ENCODE measurements at regions not wholly inside any gene's neighbourhood (a gene's known extent, or its start where the extent isn't known, plus 50 kb on each side); places are given as distances from the start of the nearest gene placed in this dataset.

DNA sequence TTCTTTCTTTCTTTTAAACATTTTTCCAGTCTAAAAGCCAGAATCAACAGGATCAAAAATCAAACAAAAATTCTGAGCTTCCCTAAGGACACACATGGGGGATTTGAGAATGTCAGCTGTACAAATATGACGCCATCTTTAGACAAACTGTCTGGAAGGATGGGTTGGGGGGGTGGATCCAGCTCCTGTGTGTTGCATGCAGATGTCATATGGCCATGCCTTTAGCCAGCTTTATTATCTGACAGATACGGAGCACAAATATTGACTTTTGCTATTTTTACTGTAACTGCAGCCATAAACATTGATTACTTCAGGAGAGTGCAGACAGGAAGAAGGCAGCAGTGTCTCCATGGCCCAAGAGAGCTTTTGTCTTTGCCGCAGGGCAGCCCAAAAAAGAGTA, 279.4 kb upstream of the ELAC2 start:
- no peak for FAIRE-seq

DNA sequence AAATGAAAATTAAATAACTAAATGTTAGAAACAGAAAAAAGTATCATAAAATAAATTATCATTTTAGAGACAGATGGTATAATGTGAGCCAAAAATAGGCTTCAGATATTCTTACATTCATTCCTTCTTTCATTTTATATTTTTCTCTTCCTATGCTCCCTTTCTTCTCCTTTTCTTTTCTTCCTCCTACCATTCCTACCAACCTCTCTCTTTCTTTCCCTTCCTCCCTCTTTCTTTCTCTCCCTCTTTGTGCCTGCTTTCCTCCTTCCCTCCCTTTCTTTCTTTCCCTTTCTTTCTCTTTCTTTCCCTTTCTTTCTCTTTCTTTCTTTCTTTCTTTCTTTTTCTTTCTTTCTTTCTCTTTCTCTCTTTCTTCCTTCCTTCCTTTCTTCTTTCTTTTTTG, 275.6 kb upstream of the ELAC2 start:
- FAIRE-seq = no peak

DNA sequence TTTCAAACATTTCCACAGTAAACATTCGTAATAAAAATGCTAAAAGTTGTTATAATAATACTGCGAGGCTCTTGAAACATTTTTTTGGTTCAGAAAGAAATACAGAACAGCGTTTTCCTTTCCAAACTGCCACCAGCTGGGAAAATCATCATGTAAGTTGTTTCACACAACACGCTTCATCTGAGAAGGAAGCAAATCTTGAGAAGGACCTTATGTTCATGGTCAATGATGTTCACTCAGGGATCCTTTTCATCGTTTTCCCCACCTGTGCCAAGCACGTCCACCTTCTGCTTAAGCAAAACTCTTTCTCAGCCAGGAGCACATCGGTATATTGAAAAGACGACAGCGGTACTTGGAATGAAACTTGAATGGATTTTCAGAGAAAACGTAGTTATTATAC, 274.5 kb upstream of the ELAC2 start:
- no peak for FAIRE-seq

DNA sequence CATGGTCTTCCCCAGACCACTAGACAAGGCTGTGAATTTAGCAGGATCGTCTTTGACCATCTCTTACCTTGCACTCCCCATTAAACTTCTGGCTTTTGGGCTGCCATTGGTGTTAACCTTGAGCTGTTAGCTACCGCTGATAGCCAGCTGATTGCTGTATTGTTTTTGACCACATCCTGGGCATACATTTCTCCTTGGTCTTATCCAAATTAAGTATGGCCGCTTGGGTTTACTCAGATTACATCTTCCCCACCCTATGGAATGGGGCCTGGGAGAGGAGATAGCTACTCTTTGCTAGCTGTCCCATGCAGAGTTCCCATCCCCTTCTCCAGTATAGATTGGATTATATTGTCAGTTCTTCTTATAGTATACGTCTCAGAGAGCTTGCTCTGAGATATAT, 270.4 kb upstream of the ELAC2 start:
- FAIRE-seq = no peak

DNA sequence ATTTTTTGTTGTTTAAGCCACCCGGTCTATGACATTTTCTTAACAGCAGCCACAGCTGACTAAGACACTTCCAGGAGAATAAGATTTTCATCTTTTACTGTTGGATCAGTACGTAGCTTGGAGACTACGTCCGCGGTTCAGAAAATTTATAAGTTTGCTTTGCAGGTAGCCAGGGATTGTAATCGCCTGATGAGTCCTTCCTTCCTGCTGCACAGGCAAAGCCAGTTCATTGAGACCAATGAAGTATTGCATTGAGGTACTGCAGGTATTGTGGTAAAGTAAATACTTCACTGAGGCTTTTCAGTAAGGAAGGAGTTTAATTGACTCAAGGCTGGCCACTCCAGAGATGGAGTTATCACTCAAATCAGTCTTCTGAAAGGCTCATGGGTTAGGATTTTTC, 269.4 kb upstream of the ELAC2 start:
- no peak for FAIRE-seq

DNA sequence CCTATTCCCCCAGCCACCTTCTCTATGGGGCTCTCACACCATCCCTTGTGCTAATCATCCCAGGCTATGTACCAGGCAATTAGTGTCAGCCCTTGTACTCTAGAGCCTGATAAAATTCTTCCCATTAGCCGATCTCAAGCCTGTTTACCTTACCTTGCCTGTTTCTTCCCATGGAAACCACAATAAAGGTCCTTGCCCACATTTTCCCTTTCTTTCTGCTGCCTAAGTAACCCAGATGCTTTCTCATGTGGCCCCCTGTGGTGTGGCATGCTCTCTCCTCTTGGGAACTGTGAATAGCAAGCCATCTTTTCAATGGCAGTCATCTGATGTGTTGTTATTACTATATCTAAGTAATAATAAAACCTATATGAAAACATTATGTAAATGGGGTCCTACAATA, 265.8 kb upstream of the ELAC2 start:
- FAIRE-seq = no peak

DNA sequence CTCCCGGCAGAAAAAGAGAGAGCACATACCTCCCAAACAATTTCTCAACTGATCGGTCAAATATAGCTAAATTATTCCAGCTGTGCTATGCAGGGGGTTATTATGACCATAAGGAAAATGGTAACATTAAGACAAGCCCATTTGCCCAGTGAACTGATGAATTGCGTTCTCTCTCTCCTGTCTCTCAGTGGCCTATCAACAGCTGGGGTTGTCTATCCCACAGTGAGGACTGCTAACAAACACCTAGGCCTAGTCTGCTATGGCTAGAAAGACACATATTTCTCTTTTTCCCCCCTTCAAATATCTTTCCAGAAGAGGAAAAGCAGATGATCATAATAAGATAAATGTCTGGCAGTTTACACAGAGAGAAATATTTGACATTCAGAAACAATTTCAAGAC, 263.8 kb upstream of the ELAC2 start:
- no peak for FAIRE-seq

DNA sequence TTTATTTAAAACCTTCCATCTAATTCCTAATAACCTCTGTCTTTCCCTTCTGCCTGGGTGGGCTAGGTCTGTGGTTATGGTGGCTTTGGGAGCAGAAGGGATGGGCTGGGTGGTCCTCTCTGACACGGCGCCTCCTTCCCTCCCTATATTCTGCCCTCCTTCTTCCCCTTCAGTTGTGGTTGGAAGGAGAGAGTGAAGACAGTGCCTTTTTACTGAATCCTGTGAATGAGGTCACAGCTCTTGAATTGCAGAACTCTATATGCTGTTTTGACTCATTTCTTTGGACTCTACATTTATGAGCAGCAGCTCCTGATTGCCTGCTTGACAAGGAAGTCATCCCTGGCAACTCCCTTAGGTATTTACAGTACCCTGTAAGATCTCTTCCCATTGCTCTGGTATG, 256.0 kb upstream of the ELAC2 start:
- no peak for FAIRE-seq

DNA sequence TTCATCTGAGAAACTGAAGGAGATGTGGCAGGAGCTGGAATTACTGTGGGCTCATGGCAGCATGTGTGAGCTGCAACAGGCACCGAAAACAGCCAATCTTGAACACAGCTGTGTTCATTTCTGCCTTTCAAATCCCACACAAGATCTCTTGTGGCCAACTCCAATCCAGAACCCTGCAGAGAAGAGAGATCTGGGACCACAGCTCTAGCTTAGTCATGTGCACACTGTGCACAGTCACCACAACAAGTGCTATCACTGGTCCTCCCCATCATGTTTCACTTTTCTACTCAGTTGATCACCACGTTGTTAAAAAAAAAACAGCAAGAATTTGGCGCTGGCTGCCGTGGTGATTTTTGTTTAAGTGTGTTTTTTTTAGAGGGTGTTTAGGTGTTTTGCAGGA, 254.5 kb upstream of the ELAC2 start:
- no peak for FAIRE-seq

DNA sequence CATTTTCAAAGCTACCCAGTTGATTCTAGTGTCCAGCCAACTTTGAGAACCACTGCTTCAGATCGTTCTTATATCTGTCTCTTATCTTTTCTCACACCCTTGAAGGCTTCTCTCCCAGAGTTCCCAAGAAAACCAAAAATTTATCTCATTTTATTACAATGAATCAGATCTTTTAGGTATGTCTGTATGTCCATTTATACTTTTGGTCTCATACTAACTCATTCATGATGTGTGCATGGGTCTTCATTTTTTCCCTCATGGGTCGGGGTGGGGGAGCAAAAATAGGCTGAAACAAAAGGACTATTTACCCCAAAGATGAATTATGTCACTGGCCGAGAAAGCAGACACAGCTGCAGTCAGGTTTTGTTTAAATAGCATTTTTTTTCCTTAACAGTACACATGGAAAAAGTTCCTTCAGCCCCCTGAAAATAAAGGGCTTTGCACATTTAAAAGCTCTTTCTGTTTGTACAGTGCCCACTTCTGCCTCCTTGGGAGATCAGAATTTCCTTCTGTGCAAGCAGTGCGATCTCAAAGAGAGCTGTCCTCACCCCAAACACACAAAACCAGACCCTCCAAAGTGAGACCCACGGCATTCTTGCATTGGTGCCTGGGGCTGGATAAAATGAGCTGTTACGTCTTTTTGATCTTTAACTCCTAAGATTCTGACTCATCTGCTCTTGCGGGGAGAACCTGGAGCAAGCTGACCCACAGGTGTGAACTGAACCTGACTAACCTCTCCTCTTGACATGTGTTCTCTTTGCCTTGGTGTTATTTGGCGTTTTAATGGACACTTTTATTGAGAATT, 251.2 kb upstream of the ELAC2 start:
- FAIRE-seq = no peak

DNA sequence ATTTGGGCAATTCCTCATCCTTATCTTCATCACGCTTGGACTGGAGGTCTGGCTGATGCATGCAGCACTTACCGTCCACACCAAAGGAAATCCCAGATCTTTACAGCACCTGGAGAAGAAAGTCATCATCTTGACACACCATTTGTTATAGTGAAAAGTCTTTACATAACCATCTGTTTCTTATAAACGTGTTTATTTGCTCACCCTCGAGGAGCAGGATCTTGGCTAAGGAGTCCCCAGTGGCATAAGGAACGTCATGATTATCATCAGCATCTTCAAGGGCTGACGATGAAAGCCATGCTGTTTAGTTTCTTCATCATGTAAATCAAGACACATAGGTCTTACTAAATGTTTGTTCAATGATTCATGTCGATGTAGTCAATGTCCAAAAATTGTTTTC, 248.8 kb upstream of the ELAC2 start:
- FAIRE-seq = no peak

DNA sequence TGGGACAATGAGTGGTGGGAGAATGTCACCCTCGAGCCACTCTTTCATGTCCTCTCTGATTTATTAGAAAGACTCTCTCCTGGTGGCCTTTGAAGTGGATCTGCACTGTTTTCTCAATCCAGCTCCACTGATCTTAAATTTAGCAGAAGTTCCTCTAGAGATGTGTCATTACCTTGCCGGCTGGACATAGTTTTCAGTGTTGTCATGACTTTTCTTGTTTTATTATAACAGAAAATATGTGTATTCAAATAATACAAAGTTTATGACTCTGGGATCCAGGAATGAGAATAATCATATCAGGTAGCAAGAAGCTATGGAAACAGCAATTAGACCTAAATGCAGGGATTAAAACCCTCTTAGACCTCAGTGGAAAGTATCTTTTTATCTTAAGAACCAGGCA, 247.5 kb upstream of the ELAC2 start:
- no peak for FAIRE-seq

DNA sequence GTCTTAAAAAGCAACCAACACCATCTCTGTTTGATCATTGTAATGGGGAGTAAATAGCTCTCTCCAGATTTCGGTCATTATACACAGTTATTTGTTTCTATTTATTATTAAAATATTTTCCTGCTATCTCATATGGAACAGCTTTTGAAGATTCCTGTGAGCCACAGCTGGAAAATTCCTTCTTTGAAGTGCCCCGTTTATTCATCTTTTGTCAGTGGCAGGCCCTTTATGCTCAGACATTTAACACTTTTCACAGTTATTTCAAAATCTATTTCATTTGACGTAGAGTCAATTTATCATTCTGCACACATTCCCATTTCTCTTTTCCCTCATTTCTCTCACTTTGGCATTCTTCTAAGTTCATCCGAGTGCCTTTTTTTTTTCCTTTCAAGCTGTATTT, 245.9 kb upstream of the ELAC2 start:
- FAIRE-seq = no peak

DNA sequence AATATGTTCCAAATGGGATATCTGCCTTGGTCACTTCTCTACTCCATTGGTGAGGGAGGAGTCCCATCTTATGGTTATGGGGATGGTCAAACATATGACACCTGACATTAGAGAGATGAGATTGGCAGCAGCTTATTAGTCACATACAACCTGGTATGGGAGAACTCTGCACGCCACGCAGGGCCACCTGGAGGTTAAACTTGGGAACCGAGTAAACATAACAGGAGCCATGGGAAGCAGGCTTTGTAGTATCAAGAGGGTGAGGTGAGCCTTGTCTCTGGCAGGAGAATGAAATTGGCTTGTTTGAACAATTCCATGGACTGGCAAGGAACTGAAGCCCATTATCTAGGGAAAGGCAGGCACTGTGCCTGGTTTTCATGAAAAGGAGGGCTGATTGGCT, 238.7 kb upstream of the ELAC2 start:
- no peak for FAIRE-seq

DNA sequence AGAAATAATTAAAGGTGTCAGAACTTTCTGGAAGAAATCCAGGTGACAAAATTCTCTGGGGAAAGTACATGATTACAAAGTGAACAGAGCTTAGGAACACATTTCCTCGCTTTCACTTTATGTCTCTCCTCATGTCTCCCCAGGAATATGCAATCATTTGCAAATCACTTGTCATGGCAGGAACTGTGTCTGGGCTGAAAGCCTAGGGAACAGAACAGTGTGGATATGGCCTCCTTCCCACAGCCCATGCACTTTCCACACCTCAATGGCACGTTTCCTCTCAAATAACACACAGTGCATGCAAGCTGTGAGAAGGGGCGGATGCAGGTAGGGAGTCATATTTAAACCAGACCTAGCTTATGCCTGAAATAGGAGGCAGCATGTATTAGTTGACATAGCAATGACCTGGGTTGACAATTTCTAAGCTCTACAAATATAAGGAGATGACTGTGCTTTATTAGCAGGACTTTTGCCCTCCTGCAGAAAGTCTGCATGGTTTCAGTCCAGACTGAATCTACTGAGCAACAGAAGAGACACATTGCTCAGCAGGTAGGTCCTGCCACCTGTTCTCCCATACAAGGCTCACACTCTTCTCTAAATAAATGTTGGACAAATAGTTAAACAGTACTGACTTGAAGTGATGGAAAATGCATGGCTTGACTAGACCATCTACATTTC, 236.0 kb upstream of the ELAC2 start:
- FAIRE-seq = no peak

DNA sequence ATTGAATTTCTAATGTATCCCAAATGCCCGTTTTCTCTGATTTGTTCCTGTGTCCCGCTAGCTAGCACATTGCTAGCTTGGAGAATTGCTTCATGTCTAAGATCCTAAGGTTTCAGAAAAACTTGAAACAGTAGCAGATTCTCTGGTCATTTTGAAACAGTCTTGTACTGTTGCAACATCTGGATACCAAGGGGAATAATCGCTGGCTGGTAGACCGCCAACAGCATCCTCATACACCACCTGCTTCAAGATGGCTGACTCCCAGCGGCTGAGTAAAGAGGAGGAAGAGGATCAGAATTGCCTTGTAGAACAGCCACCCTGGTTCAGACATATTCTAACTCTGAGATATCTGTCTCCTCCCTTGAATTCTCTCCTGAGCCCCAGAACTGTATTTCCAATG, 226.7 kb upstream of the ELAC2 start:
- FAIRE-seq = no peak

DNA sequence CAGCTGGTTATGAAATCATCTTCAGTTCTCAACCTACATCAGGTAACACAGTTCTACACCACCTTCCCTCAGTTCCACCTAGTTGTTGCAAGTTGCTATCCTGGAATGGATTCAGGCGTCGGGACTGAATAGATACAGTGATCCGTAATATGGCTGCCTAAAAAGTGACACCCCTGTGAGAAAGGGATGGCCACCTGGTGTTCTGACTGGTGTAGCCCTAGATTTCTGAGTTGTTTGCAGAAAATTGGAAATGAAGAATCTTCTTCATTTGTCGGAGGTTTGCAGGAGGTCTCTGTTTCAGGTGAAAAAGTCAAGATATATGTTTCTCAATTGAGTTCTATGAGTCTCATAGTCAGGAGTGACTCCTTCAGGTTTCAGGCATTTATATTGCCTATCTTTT, 225.8 kb upstream of the ELAC2 start:
- FAIRE-seq = no peak

DNA sequence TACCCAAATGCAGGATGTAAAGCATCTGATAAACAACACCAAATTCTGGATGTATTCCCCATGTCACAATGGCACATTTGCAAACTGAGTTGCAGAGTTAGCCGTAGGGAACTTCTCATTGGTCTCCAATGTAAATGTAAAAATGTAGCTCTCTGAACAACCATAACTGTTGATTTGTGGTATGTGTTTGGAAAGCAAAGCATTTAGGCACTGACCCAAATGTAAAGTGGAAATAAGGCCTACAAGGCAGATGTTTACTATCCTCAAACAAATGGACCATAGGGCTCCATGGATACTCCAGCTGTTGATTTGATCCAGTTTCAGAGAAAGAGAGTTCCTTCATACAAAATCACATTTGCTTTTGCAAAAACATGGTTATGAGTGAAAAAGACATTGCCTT, 223.0 kb upstream of the ELAC2 start:
- FAIRE-seq = no peak

DNA sequence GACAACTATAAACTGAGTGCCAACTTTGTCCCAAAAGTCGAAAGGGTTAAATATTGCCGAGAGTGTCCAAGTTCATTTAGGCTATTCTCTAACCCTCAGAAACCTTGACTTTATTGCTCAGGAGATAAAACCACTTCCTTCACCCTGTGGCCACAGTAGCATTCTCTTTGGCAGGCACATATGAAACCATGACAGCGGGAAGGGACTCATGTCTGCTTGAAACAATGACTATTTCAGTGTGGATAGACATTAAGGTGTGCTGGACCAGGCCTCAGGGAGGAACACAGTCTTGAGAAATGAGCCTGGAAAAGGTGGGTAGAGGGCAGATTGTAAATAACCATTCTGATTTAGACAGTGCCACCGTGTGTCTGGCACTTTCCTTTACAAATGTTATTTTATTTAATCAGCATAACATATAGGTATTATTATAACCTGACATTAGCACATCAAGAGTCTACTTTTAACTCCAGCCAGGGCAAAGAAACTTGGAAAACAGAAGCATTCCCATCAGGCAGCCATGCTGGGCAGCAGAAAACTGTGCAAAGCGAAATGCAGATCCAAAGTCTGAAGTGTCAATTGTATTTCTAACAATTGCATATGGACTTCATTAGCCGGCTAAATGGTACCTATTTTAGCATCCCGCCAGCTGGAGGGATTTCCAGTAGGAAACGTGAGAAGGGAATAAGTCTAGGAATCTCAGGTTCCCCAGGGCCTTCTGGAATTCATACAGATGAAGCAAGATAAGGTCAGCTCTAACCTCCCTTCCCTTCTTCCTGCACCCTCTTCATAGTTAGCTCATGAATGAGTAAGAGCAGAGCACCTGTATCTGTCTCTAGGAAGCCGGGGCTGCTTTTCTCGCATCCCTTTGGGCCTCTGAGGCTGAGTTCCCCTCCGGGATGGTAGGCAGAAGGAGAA, 212.8 kb upstream of the ELAC2 start:
- FAIRE-seq = no peak

DNA sequence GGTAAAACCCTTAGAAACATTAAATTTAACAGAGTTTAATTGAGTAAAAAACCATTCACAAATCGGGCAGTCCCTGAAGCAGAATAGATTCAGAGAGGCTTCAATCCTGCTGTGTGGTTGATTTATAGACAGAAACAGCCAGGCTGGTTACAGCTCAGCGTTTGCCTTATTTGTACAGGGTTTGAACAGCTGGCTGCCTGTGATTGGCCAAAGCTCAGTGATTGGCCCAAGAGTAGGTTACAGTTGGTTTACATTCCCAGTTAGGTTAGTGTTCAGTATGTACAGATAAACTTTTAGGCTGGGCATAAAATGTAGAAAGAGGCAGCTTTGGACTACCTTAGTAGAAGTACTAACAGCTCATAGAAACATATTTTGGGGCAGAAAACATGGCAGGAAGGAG, 210.4 kb upstream of the ELAC2 start:
- no peak for FAIRE-seq

DNA sequence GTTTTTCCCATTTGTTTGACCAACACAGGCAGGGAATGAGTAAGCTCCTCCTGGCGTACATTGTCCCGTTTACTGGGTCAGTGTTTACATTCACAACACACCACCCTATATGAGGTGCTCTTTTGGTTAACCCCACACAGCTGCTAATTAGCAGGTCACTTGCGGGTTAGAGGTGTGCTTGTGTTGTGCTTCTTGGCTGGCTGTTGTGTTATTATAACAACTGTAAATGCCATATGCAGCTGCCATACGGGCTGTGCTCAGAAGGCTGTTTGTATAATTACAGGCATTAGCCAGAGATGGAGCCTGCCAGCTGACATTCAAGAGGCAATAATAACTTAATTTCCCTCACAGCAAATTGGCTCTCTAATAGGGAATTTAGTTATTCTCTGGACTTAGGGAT, 205.1 kb upstream of the ELAC2 start:
- no peak for FAIRE-seq

DNA sequence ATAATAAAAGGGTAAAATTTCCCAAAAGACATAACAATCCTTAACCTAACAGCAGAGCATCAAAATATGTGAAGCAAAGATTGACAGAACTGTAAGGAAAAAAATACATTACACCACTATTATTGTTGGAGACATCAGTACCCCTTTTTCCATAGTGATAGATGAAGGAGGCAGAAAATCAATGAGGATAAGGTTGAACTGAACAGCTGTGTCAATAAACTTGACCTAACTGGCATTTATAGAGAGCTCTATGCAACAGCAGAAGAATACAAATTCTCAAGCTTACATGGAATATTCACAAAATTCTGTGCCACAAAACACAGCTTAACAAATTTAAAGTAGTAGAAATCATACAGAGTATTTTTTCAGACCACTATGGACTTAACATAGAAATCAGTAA, 195.0 kb upstream of the ELAC2 start:
- FAIRE-seq = no peak

DNA sequence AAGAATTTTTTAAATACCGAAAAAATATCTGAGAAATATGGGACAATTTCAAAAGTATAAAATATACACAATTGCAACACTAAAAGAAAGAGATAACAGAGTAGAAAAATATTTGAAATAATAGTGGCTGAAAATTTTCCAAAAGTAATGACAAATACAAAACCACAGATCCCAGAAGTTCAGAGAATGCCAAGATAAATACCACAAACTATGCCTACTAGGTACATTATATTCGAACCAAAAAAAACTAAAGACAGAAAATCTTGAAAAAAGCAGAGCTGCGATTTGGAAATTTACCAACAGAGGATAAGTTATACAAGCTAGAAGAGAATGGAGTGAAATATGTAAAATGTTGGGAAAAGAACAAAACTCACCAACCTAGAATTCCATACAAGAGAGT, 191.3 kb upstream of the ELAC2 start:
- no peak for FAIRE-seq

All from A204.1 (cell line).